Esophagus muscularis mucosa (tissue), 4 donors: ENCODE measurements at regions not wholly inside any gene's neighbourhood (a gene's known extent, or its start where the extent isn't known, plus 50 kb on each side); places are given as distances from the start of the nearest gene placed in this dataset.

Experiments
- CTCF ChIP-seq, 3 experiments: fragments of 200-600 bp in 2 of 3; fragments of 450-650 bp in 1 of 3; sonication (generic) in 2 of 3; IDR thresholded peaks; one replicate each; pipeline ENCODE4 v1.5.1; 2017 to 2019; ENCODE audit warnings: antibody characterized with exemption in 3 of 3, mild to moderate bottlenecking in 2 of 3, moderate library complexity in 1 of 3
- EP300 ChIP-seq: sonication (generic); formaldehyde crosslinking; IDR thresholded peaks from one replicate; pipeline ENCODE4 v1.6.1; 2017; ENCODE audit warnings: antibody characterized with exemption
- POLR2A ChIP-seq: fragments of 450-650 bp; IDR thresholded peaks from one replicate; pipeline ENCODE4 v1.6.1; 2017; ENCODE audit warnings: antibody characterized with exemption, moderate library complexity, mild to moderate bottlenecking, low read depth
- POLR2AphosphoS5 ChIP-seq, 2 donors: sonication (generic); formaldehyde crosslinking; IDR thresholded peaks; one replicate each; pipeline ENCODE4 v1.6.1; 2017; ENCODE audit warnings: antibody characterized with exemption in 2 of 2

DNA sequence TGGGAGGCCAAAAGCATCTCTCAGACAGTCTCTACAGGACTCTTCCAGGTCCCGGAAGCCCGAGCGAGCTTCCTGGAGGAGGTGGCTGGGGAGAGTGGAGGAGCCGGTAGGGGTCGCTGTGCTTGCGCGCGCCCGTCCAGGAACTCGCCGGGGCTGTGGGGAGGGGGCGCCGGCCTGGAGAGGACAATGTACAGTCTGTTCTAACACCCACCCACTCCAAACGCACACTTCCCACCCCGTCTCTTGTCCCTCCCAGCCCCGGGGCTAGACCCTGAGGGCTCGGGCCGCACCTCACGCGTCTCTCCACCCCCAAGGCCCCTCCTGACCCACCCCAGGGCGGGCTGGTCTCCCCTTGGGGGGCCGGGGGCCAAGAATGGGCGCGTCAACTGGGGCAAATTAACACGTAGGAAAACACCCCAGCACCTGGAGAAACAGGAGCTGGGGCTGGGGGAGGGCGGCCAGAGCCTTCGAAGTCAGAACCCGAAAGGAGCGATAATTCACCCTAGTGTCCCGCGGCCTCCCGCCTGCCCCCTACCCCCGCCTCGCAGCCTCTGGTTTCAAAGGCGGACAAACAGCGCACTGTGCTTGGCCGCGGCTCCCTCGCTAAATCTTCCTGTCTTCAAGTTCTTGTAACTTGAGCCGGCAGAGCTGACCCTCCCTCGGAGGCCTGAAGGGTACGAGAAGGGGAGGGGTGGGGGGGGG lies 103.2 kb upstream of the FOXP4 start:
- TF ChIP-seq CTCF (IDR thresholded peaks at IDR 0.05) (peak in 2 of 3 experiments; percentile 32 to 35), POLR2A (no peak), POLR2AphosphoS5 (IDR thresholded peaks at IDR 0.05) (no peak), EP300 (no peak)
